ENCODE measurements at regions not wholly inside any gene's neighbourhood (a gene's known extent, or its start where the extent isn't known, plus 50 kb on each side); places are given as distances from the start of the nearest gene placed in this dataset.
"Not testable (repeated sequence)": the region's sequence is repeated elsewhere in the genome, so short reads cannot be mapped to it uniquely, and the experiment has no call there.

- no peak for DNase-seq
Measured at GRCh38 chr17:71765437-71765836, 355.4 kb upstream of the SOX9 start.

- DNase-seq = no peak
Measured at GRCh38 chr17:71769850-71770249, 351.0 kb upstream of the SOX9 start.

GRCh38 chr17:71777048-71777640, 343.7 kb upstream of the SOX9 start:
- no peak for DNase-seq

- DNase-seq = no peak
Measured at GRCh38 chr17:71779482-71779881, 341.3 kb upstream of the SOX9 start.

- no peak for DNase-seq
Measured at GRCh38 chr17:71780596-71780995, 340.2 kb upstream of the SOX9 start.

GRCh38 chr17:71782021-71782420, 338.8 kb upstream of the SOX9 start:
- DNase-seq = not testable (repeated sequence)

GRCh38 chr17:71790791-71791190, 330.0 kb upstream of the SOX9 start:
- DNase-seq = no peak

GRCh38 chr17:71791311-71791710, 329.5 kb upstream of the SOX9 start:
- no peak for DNase-seq

- DNase-seq = no peak
Measured at GRCh38 chr17:71792966-71793365, 327.9 kb upstream of the SOX9 start.

- no peak for DNase-seq
Measured at GRCh38 chr17:71793518-71793917, 327.3 kb upstream of the SOX9 start.

- no peak for DNase-seq
Measured at GRCh38 chr17:71798701-71799100, 322.1 kb upstream of the SOX9 start.

GRCh38 chr17:71799657-71800056, 321.2 kb upstream of the SOX9 start:
- no peak for DNase-seq

GRCh38 chr17:71801301-71801700, 319.5 kb upstream of the SOX9 start:
- DNase-seq = no peak

GRCh38 chr17:71802663-71803062, 318.2 kb upstream of the SOX9 start:
- DNase-seq = no peak

GRCh38 chr17:71803656-71804284, 317.1 kb upstream of the SOX9 start:
- no peak for DNase-seq

GRCh38 chr17:71809537-71809936, 311.3 kb upstream of the SOX9 start:
- no peak for DNase-seq

GRCh38 chr17:71813861-71814260, 307.0 kb upstream of the SOX9 start:
- not testable (repeated sequence) for DNase-seq

- DNase-seq = no peak
Measured at GRCh38 chr17:71821511-71821910, 299.3 kb upstream of the SOX9 start.

GRCh38 chr17:71824671-71825070, 296.1 kb upstream of the SOX9 start:
- DNase-seq = no peak

GRCh38 chr17:71825687-71826086, 295.1 kb upstream of the SOX9 start:
- DNase-seq = no peak

GRCh38 chr17:71828182-71828596, 292.6 kb upstream of the SOX9 start:
- no peak for DNase-seq

- no peak for DNase-seq
Measured at GRCh38 chr17:71830866-71831265, 290.0 kb upstream of the SOX9 start.

GRCh38 chr17:71842986-71843385, 277.8 kb upstream of the SOX9 start:
- no peak for DNase-seq

GRCh38 chr17:71845337-71845736, 275.5 kb upstream of the SOX9 start:
- DNase-seq = no peak

- no peak for DNase-seq
Measured at GRCh38 chr17:71846561-71847110, 274.2 kb upstream of the SOX9 start.

All from NCI-H510A (cell line).